Glomerular visceral epithelial cell (primary cell): ENCODE measurements at regions not wholly inside any gene's neighbourhood (a gene's known extent, or its start where the extent isn't known, plus 50 kb on each side); places are given as distances from the start of the nearest gene placed in this dataset.

Source experiments
- DNase-seq: peaks from one replicate; pipeline ENCODE4 v3.0.0-alpha.2; 2016; ENCODE audit errors: extremely low spot score

DNA sequence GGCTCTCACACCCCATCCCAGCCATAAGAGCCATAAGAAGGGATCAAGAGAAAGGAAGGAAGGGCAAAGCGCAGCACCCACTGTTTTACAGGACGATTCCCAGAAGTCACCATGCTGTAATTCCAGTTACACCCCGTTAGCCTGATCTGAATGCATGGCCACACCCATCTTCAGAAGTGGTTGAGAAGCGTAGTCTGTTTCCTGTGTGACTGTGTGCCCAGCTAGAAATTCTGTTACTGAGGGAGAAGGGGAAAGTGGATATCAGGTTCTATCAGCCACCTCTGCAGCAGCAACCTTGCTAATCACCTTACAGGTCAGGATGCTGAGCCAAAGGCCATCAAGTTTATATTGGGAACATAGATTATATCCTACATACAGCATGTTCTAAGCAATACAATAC, 260.0 kb downstream of the ABHD5 start:
- no peak for DNase-seq

DNA sequence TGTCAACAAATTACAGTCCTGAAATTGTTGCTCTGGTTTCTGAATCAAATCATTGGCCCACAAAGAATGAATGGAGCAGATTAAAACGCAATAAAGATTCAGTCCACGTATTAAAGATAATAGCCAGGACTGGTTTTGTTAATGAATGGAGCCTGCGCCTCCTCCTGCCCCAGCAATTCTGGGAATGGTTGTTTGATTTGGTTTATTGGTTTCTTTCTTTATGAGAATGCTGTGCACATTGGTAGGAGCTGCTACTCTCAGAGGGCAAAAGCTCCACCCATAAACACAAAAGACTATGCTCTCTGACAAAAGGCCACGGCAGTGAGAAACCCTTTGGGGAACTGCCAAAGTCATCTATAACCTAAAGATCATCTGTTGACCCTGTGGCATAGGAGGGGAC, 261.1 kb downstream of the ABHD5 start:
- no peak for DNase-seq

GRCh38 chr3:43953380-43953779, 262.6 kb downstream of the ABHD5 start:
- DNase-seq, result no peak

- DNase-seq, result peak; percentile 89
Observed at GRCh38 chr3:43953814-43954692, 263.3 kb downstream of the ABHD5 start.

GRCh38 chr3:43956945-43957344, 266.2 kb downstream of the ABHD5 start:
- DNase-seq, result no peak

- no peak for DNase-seq
Observed at GRCh38 chr3:43957553-43957952, 266.8 kb downstream of the ABHD5 start.

DNA sequence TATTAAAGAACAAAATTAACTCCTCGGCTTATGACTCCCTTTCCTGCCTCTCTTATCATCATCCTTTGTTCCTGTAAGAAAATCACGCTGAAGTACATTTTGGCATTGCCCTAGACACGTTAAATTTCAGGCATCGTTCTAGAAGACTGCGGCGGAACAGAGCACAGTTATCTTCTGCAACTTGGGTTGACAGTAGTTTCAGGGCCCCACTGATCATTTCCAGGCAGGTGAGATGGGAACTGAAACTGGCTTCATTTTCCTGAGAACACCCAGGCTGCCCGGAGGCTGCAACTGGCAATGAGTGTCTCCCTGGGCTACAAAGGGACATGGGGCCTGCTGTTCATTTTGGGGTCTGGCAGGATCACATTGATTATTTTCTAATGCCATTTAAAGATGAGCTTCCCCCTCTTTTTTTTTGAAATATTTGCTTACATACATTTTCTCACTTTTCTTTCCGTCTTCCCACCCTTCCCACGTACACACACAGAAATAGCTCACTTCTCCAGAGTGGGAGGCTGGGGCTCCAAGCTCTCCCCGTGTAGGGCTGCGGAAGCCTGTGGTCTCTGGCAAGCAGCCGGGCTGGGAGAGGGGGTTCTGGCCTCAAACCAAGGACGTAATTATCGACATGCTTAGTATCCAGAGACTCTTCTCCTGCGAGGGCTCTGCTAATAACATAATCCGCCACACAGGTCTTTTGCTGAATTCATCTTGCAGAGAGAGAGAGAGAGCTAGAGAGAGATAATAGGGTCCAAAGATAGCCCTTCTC, 267.4 kb downstream of the ABHD5 start:
- DNase-seq, result no peak

DNA sequence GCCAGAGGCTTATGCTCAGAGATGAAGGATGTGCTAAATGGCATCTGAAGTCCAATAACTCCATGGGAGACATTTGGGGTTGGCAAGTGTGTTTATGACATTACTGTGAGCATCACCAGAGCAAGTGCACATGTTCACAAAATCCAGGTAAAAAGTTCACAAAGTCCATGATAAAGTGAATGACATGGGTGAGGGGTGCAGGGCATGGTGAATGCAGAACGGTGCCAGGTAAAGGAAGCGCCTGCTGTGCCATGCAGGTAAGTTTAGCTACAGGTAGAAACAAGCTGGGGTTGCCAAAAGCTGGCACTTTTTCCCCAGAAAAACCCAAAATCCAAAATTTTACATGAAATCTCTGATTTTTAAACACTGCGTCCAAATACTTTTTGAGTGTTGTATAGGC, 268.2 kb downstream of the ABHD5 start:
- DNase-seq, result no peak

DNA sequence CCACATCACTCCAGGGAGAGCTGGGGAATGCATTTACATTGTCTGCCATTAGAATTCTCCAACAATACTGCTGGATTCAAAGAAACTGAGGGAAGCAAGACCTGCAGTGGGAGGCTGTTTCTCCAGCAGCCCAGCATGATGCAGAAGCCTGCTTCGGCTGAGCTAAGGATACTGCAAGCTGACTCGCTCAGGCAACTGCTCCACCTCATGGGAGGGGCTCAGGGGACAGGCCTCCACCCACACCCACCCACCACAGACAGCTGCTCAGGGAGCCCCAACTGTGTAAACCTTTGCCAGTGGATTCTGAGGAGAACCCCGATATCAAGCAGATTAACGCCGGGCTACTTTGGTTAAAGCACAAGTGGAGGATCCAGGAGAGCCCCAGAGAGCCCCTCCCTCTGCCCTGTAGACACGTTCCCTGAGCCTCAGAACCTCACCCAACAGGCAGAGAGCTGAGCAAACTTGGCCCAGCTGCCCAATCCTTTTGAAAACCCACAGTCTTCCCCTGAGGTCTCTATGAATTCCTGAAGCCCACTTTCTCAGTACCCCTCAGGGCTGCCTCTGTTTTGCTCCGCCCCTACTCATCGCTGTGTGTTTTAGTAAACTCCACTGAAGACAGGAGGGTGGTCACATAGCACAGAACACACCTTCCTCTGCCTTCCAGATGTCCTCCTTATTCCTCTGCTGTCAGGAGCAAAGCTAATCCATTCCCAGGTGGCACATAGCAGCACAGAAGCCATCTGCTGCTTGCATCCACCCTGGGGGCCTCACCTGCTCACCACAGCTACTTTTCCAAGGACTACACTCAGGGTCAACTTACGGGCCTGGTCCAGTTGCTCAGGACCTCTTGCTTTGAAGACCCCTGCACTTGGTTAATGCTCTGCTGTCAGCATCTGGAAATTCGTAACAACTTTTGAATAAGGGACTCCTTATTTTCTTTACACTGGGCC, 269.0 kb downstream of the ABHD5 start:
- DNase-seq, result no peak

DNA sequence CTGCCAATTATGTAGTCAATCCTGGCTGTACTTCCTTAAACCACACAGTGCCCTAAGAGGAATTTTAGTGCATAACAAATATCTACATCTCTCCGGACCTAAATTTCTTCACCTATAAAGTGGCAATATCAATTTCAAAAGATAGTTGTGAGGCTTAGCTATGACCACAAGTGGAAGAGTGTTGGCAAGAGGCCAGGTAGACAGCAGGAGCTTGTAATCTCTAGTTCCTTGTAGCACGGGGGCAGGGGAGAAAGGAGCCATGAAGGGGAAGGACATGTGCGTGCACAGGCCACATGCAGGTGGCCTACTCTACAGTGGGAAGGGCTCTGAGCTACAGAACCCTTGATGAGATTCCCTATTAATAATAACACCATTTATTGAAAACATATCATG, 269.7 kb downstream of the ABHD5 start:
- peak; percentile 49 for DNase-seq

- DNase-seq, result no peak
Observed at GRCh38 chr3:43962043-43962442, 271.3 kb downstream of the ABHD5 start.

- DNase-seq, result no peak
Observed at GRCh38 chr3:43963208-43963607, 272.5 kb downstream of the ABHD5 start.

GRCh38 chr3:43964640-43965039, 273.9 kb downstream of the ABHD5 start:
- DNase-seq, result no peak

- no peak for DNase-seq
Observed at GRCh38 chr3:43965656-43966055, 274.9 kb downstream of the ABHD5 start.

- no peak for DNase-seq
Observed at GRCh38 chr3:43966126-43966525, 275.4 kb downstream of the ABHD5 start.

- no peak for DNase-seq
Observed at GRCh38 chr3:43966530-43966929, 275.2 kb upstream of the TOPAZ1 start.

- no peak for DNase-seq
Observed at GRCh38 chr3:43968465-43968864, 273.2 kb upstream of the TOPAZ1 start.

DNA sequence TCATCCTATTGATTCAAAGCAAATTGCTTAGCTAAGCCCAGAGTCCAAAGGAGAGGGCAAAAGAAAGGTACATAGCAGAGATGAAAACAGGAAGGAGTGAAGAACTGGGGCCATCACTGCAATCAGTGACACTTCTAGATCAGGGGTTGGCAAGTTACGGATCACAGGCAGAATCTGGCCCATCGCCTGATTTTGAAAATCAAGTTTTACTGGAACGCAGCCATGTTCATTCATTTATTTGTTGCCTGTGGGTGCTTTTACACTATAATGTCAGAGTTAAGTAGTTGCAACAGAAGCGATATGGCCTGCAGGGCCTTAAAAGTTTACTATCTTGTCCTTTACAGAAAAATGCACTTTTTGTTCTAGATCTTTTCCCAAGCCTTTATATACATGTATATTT, 271.7 kb upstream of the TOPAZ1 start:
- no peak for DNase-seq

DNA sequence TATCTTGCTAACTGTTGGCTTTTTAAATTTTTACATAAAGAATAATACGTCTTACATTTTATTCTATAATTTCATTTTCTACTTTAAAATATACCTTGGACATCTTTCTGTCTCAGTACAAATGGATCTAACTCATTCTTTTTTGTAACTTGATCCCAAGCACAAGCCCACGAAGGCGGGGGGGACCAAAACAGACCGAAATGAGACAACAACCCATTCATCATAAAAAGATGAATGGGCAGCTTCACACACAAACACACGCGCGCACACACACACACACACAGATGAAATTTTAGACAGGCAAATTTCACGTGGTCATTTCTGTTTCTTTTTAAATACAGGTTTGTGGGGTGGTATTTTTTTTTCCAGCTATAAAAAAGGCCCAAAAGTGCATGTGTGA, 271.3 kb upstream of the TOPAZ1 start:
- no peak for DNase-seq

DNA sequence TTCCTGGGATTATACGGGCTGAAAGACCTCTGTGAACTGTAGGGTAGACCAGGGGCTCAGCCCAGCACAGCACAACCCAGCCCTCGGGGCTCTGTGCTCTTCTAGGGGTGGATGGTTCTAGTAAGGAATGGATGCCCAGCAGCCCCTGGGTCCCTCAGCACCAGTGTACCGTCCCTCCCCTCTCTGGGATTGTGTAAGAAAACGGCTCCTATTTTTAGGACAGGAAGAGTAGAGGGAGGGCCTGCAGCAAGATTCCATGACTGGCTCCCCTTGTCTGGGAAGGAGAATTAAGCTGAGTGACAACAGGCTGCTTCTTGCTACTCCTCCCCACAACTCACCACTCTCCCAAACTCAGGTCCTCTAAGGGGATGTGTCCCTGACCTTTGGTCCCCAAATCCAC, 270.8 kb upstream of the TOPAZ1 start:
- DNase-seq, result no peak

DNA sequence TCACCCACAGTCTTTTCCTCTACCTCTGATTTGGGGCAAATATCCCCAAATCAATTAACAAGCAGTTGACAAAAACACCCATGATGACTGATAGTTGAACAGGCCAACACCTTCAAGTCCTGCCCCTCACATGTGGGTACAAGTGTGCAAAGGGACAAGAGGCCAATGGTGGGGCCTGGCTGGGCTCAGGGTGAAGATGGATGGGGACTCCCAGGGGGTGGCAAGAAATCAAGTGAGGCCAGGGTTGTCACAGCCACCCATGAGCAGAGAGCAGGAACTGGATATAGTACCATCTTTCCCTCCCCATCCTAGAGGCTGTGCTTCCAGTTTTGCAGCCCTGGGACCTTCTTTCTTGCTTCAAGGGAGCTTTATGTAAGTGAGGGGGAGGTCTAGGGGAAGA, 270.2 kb upstream of the TOPAZ1 start:
- no peak for DNase-seq

GRCh38 chr3:43978708-43979107, 263.0 kb upstream of the TOPAZ1 start:
- no peak for DNase-seq
